PFSK-1 (cell line): ENCODE measurements at regions not wholly inside any gene's neighbourhood (a gene's known extent, or its start where the extent isn't known, plus 50 kb on each side); places are given as distances from the start of the nearest gene placed in this dataset.

Source experiments
- REST ChIP-seq, 2 experiments: IDR thresholded peaks; 2 replicates each; pipeline versions ENCODE4 v1.6.1 to v1.8.0; 2011 to 2012; ENCODE audit warnings: low read depth in 2 of 2, low read length in 2 of 2, control low read depth in 1 of 2, inconsistent platforms in 1 of 2, mild to moderate bottlenecking in 1 of 2, moderate library complexity in 1 of 2; ENCODE audit not compliant: insufficient read depth in 1 of 2
- SIN3A ChIP-seq: IDR thresholded peaks from 2 replicates; pipeline ENCODE4 v1.6.1; 2012; ENCODE audit warnings: mild to moderate bottlenecking, low read length, moderate library complexity, borderline replicate concordance; ENCODE audit not compliant: insufficient read depth
- TAF1 ChIP-seq: IDR thresholded peaks from 2 replicates; pipeline ENCODE4 v1.6.1; 2012; ENCODE audit warnings: low read length, control low read depth, borderline replicate concordance; ENCODE audit not compliant: insufficient read depth

- no peak for TF ChIP-seq TAF1
- no peak for TF ChIP-seq SIN3A
- TF ChIP-seq REST (IDR thresholded peaks at IDR 0.05; ENCODE audit: insufficient read depth in 1 of 2, low read depth in 2 of 2, low read length in 2 of 2): no peak
These were observed 68.7 kb upstream of the PELI2 start for GRCh38 chr14:56049536-56049935.
